NB4 (cell line): ENCODE measurements at regions not wholly inside any gene's neighbourhood (a gene's known extent, or its start where the extent isn't known, plus 50 kb on each side); places are given as distances from the start of the nearest gene placed in this dataset.

Experiments used
- POLR2A ChIP-seq: IDR thresholded peaks from 2 replicates; pipeline ENCODE4 v1.6.1; 2011; ENCODE audit warnings: mild to moderate bottlenecking; ENCODE audit not compliant: insufficient read length; ENCODE audit errors: extremely low read depth
- TF ChIP-seq, protein P1 (sequence below): IDR thresholded peaks from one replicate; pipeline ENCODE4 v1.5.1; 2012; ENCODE audit warnings: low read depth, low read length
- TF ChIP-seq, protein P2 (sequence below): IDR thresholded peaks from 2 replicates; pipeline ENCODE4 v1.6.1; 2011; ENCODE audit warnings: low read depth, low read length

DNA sequence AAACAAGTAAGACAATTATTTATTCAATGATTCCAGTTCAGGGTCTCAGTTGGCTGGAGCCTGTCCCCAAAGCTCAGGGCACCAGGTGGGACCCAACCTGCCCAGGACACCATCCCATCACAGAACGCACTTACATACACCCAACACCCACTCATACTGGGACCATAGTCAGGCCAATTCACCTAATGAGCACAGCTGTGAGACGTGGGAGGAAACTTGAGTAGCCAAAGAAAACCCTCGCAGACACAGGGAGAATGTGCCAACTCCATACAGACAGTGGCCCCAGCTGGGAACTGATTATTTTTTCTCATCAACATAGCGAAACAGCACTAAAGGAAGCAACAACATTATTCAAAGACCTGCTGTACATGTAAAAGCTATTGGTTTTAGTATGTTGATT is 58.6 kb upstream of the DOK5 start:
- TF ChIP-seq POLR2A, result no peak
- TF ChIP-seq, protein P1, sequence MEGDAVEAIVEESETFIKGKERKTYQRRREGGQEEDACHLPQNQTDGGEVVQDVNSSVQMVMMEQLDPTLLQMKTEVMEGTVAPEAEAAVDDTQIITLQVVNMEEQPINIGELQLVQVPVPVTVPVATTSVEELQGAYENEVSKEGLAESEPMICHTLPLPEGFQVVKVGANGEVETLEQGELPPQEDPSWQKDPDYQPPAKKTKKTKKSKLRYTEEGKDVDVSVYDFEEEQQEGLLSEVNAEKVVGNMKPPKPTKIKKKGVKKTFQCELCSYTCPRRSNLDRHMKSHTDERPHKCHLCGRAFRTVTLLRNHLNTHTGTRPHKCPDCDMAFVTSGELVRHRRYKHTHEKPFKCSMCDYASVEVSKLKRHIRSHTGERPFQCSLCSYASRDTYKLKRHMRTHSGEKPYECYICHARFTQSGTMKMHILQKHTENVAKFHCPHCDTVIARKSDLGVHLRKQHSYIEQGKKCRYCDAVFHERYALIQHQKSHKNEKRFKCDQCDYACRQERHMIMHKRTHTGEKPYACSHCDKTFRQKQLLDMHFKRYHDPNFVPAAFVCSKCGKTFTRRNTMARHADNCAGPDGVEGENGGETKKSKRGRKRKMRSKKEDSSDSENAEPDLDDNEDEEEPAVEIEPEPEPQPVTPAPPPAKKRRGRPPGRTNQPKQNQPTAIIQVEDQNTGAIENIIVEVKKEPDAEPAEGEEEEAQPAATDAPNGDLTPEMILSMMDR, result no peak
- TF ChIP-seq, protein P2, sequence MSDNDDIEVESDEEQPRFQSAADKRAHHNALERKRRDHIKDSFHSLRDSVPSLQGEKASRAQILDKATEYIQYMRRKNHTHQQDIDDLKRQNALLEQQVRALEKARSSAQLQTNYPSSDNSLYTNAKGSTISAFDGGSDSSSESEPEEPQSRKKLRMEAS, result no peak
